IMR-90 (cell line): ENCODE measurements at regions not wholly inside any gene's neighbourhood (a gene's known extent, or its start where the extent isn't known, plus 50 kb on each side); places are given as distances from the start of the nearest gene placed in this dataset.

ENCODE experiments used
- ATAC-seq: fragments of 200-7000 bp; cut with Tn5 transposase; 2 replicates; pipeline ENCODE4 v1.9.1; 2020; ENCODE audit warnings: low read depth, mild to moderate bottlenecking, moderate library complexity
- BruUV-seq: library from RNA; stranded (reverse); fragments of 400-500 nt; replicated peaks from 2 replicates; lab custom pipeline; 2021; lab: Mats Ljungman, UMichigan
- CTCF ChIA-PET: fragments of 300-600 bp; formaldehyde crosslinking; extraction: SDS; loops from one replicate; lab custom pipeline; 2021; ENCODE audit warnings: antibody characterized with exemption; lab: Yijun Ruan, JAX
- POLR2A ChIA-PET: fragments of 300-600 bp; sonication (Branson Sonifier 250); formaldehyde crosslinking; loops from one replicate; lab custom pipeline; 2022; ENCODE audit warnings: antibody characterized with exemption; ENCODE audit not compliant: unreplicated experiment; lab: Charles Lee
- DNase-seq: peaks from one replicate; pipeline ENCODE4 v3.0.0; 2013
- H2AFZ ChIP-seq: replicated peaks from 2 replicates; pipeline ENCODE3; 2013; ENCODE audit warnings: low read length, mild to moderate bottlenecking; ENCODE audit not compliant: poor library complexity
- H2AK5ac ChIP-seq: 2 replicates; pipeline ENCODE4 v1.6.1; 2013; ENCODE audit warnings: low read depth, low read length, inconsistent platforms
- H2AK9ac ChIP-seq: replicated peaks from 2 replicates; pipeline ENCODE3; 2013; ENCODE audit warnings: mild to moderate bottlenecking, low read depth, low read length, moderate library complexity; ENCODE audit not compliant: poor library complexity
- H2BK120ac ChIP-seq: 2 replicates; pipeline ENCODE4 v1.6.1; 2013; ENCODE audit warnings: low read depth, low read length, inconsistent platforms
- H2BK15ac ChIP-seq: 3 replicates; pipeline ENCODE4 v1.6.1; 2013; ENCODE audit warnings: low read depth, low read length, inconsistent platforms
- H2BK20ac ChIP-seq: 2 replicates; pipeline ENCODE4 v1.6.1; 2013; ENCODE audit warnings: low read depth, mild to moderate bottlenecking, inconsistent platforms, low read length, moderate library complexity
- H2BK5ac ChIP-seq: 2 replicates; pipeline ENCODE4 v1.6.1; 2013; ENCODE audit warnings: mild to moderate bottlenecking, low read depth, low read length, inconsistent platforms; ENCODE audit not compliant: poor library complexity, severe bottlenecking
- H3K14ac ChIP-seq: replicated peaks from 2 replicates; pipeline ENCODE4 v1.6.1; 2013; ENCODE audit warnings: low read depth, low read length, inconsistent platforms
- H3K18ac ChIP-seq: 2 replicates; pipeline ENCODE4 v1.6.1; 2013; ENCODE audit warnings: low read depth, low read length, control low read depth
- H3K23ac ChIP-seq: 2 replicates; pipeline ENCODE4 v1.6.1; 2013; ENCODE audit warnings: low read depth, low read length, inconsistent platforms
- H3K27ac ChIP-seq: 2 replicates; pipeline ENCODE4 v1.5.1; 2013; ENCODE audit warnings: mild to moderate bottlenecking, control low read depth, low read length; ENCODE audit not compliant: insufficient read depth
- H3K27me3 ChIP-seq: 2 replicates; pipeline ENCODE4 v1.6.1; 2013; ENCODE audit warnings: low read length; ENCODE audit not compliant: control insufficient read depth, insufficient read depth
- H3K36me3 ChIP-seq: 2 replicates; pipeline ENCODE4 v1.6.1; 2013; ENCODE audit warnings: low read length, mixed read lengths; ENCODE audit not compliant: control insufficient read depth, insufficient read depth
- H3K4ac ChIP-seq: 2 replicates; pipeline ENCODE4 v1.6.1; 2013; ENCODE audit warnings: low read depth, low read length, inconsistent platforms
- H3K4me1 ChIP-seq: 2 replicates; pipeline ENCODE4 v1.6.1; 2013; ENCODE audit warnings: low read length, mixed read lengths; ENCODE audit not compliant: control insufficient read depth, insufficient read depth
- H3K4me2 ChIP-seq: 2 replicates; pipeline ENCODE4 v1.6.1; 2013; ENCODE audit warnings: low read depth, mild to moderate bottlenecking, control low read depth, low read length, moderate library complexity
- H3K4me3 ChIP-seq: 2 replicates; pipeline ENCODE4 v1.5.1; 2013; ENCODE audit warnings: low read depth, mild to moderate bottlenecking, control low read depth, low read length, moderate library complexity; ENCODE audit not compliant: insufficient read depth
- H3K56ac ChIP-seq: 2 replicates; pipeline ENCODE4 v1.6.1; 2013; ENCODE audit warnings: low read length, inconsistent platforms; ENCODE audit not compliant: insufficient read depth; ENCODE audit errors: extremely low read depth
- H3K79me1 ChIP-seq, 2 experiments: 2 replicates each; pipeline ENCODE4 v1.6.1; 2013; ENCODE audit warnings: low read length in 2 of 2, inconsistent platforms in 1 of 2, low read depth in 1 of 2
- H3K9ac ChIP-seq: 2 replicates; pipeline ENCODE4 v1.6.1; 2013; ENCODE audit warnings: low read depth, low read length, control low read depth
- H3K9me1 ChIP-seq: 2 replicates; pipeline ENCODE4 v1.6.1; 2013; ENCODE audit warnings: low read length, inconsistent platforms; ENCODE audit not compliant: insufficient read depth
- H3K9me3 ChIP-seq: 2 replicates; pipeline ENCODE4 v1.6.1; 2013; ENCODE audit warnings: low read length; ENCODE audit not compliant: control insufficient read depth, insufficient read depth
- H4K20me1 ChIP-seq: 2 replicates; pipeline ENCODE4 v1.6.1; 2013; ENCODE audit warnings: low read length, inconsistent platforms; ENCODE audit not compliant: insufficient read depth
- H4K5ac ChIP-seq: 2 replicates; pipeline ENCODE4 v1.6.1; 2013; ENCODE audit warnings: mild to moderate bottlenecking, low read depth, low read length, control low read depth
- H4K8ac ChIP-seq, 2 experiments: 2 replicates each; pipeline ENCODE4 v1.6.1; 2013; ENCODE audit warnings: low read depth in 2 of 2, low read length in 2 of 2, control low read depth in 1 of 2, inconsistent platforms in 1 of 2
- H4K91ac ChIP-seq: 2 replicates; pipeline ENCODE4 v1.6.1; 2013; ENCODE audit warnings: low read depth, low read length, inconsistent platforms; ENCODE audit not compliant: insufficient read depth
- BHLHE40 ChIP-seq: fragments of 150-350 bp; IDR thresholded peaks from 2 replicates; pipeline ENCODE4 v1.6.1; 2016; ENCODE audit warnings: mild to moderate bottlenecking, low read depth, low read length
- CEBPB ChIP-seq: IDR thresholded peaks from 2 replicates; pipeline ENCODE4 v1.6.1; 2012; ENCODE audit warnings: low read depth, low read length, improper control_type of control experiment
- CHD1 ChIP-seq: IDR thresholded peaks from 2 replicates; pipeline ENCODE4 v1.6.1; 2012; ENCODE audit warnings: low read depth, low read length, improper control_type of control experiment
- CTCF ChIP-seq: conservative IDR thresholded peaks from 2 replicates; pipeline ENCODE4 v1.5.1; 2012; ENCODE audit warnings: mild to moderate bottlenecking, low read depth, low read length, improper control_type of control experiment
- FOS ChIP-seq: fragments of 150-350 bp; IDR thresholded peaks from 2 replicates; pipeline ENCODE4 v1.6.1; 2016; ENCODE audit warnings: low read depth, low read length
- MAFK ChIP-seq: IDR thresholded peaks from 2 replicates; pipeline ENCODE4 v1.6.1; 2012; ENCODE audit warnings: low read depth, low read length, improper control_type of control experiment
- NFE2L2 ChIP-seq: fragments of 150-350 bp; IDR thresholded peaks from 2 replicates; pipeline ENCODE4 v1.6.1; 2016; ENCODE audit warnings: low read depth, mild to moderate bottlenecking, low read length
- POLR2A ChIP-seq: IDR thresholded peaks from 2 replicates; pipeline ENCODE4 v1.6.1; 2012; ENCODE audit warnings: mild to moderate bottlenecking, low read depth, low read length
- SMC3 ChIP-seq: fragments of 150-350 bp; IDR thresholded peaks from 2 replicates; pipeline ENCODE4 v1.6.1; 2016; ENCODE audit warnings: low read depth, mild to moderate bottlenecking, antibody characterized with exemption, low read length, moderate library complexity
- WGBS, 2 experiments: methylation state at CpG; one replicate each; pipeline versions ENCODE4 v1.1.5 to v1.1.7; 2013; ENCODE audit warnings: missing lambda C conversion rate in 2 of 2; ENCODE audit not compliant: insufficient read length in 1 of 2; ENCODE audit errors: extremely low coverage in 2 of 2; 5-methylcytosine and 5-hydroxymethylcytosine counted together
- dilution Hi-C: fragments of 300-500 bp; cut with HindIII; formaldehyde crosslinking; loops from one replicate; pipeline ENCODE4 v1.14.3; 2018; ENCODE audit warnings: low sequenced_read_pairs; ENCODE audit not compliant: unreplicated experiment
- in situ Hi-C: fragments of 300-500 bp; cut with MboI; formaldehyde crosslinking; loops from 3 replicates; pipeline ENCODE4 v1.14.3; 2019; ENCODE audit warnings: low sequenced_read_pairs, inconsistent platforms, mixed read lengths
- intact Hi-C: fragments of 100-400 bp; cut with micrococcal nuclease; formaldehyde crosslinking; loops from 2 replicates; pipeline ENCODE4 v1.10.0; 2022

GRCh38 chr5:174425271-174425963, 299.0 kb upstream of the MSX2 start (continued):
- TF ChIP-seq CTCF = no peak

- H3K4me2 ChIP-seq = no peak overlapping the region
- H3K14ac ChIP-seq = no peak overlapping the region
- no peak overlapping the region for H2BK20ac ChIP-seq
- no peak for DNase-seq
- H3K18ac ChIP-seq = no peak overlapping the region; the same call in 1 of the 2 replicates
- no peaks in the 10 kb centered on the region for H3K9me1 ChIP-seq
- no peaks in the 10 kb centered on the region for H4K20me1 ChIP-seq
- H3K79me1 ChIP-seq = no peaks in the 10 kb centered on the region
- intact Hi-C loops = no loop called here
- TF ChIP-seq CHD1 (no peak), MAFK (no peak), NFE2L2 (no peak), FOS (no peak), SMC3 (no peak), CEBPB (no peak), BHLHE40 (no peak), POLR2A (no peak)
- H2BK120ac ChIP-seq = no peak overlapping the region
- H2AK9ac ChIP-seq = no peak overlapping the region
- H3K4me1 ChIP-seq = no peaks in the 10 kb centered on the region; the same call in 1 of the 2 replicates
- H3K4ac ChIP-seq = no peak overlapping the region; the same call in 1 of the 2 replicates
- in situ Hi-C loops = no loop called here
- no peak overlapping the region for H3K27ac ChIP-seq
- ChIA-PET CTCF (no interaction called here), POLR2A (no interaction called here)
- H3K27me3 ChIP-seq = no peaks in the 10 kb centered on the region; the same call in 1 of the 2 replicates
- BruUV-seq = no TSS peak
- no peak overlapping the region for H4K5ac ChIP-seq
- H3K9me3 ChIP-seq = no peaks in the 10 kb centered on the region
- no peak overlapping the region for H3K56ac ChIP-seq
- H2BK5ac ChIP-seq = no peak overlapping the region
- no peak overlapping the region for H3K4me3 ChIP-seq
- H3K9ac ChIP-seq = no peak overlapping the region
- H2BK15ac ChIP-seq = no peak overlapping the region
- H4K8ac ChIP-seq = no peak overlapping the region
- ATAC-seq = no peak
- H2AFZ ChIP-seq = no peak overlapping the region
- dilution Hi-C loops = no loop called here
- no peak overlapping the region for H4K91ac ChIP-seq
- WGBS, 2 experiments = no CpG with 5 or more reads among the region's 5 CpGs
- no peak overlapping the region; the same call in 1 of the 2 replicates for H3K23ac ChIP-seq
- H2AK5ac ChIP-seq = no peak overlapping the region
- no peaks in the 10 kb centered on the region for H3K36me3 ChIP-seq
Observed at GRCh38 chr5:174425964-174426290, 298.5 kb upstream of the MSX2 start.
